Chondrocyte (in vitro differentiated cells): ENCODE measurements at regions not wholly inside any gene's neighbourhood (a gene's known extent, or its start where the extent isn't known, plus 50 kb on each side); places are given as distances from the start of the nearest gene placed in this dataset.

ENCODE experiments used
- DNase-seq: peaks from one replicate; pipeline ENCODE4 v3.0.0; 2021; ENCODE audit warnings: mixed read lengths, low spot score
- H3K27ac Mint-ChIP-seq: one replicate; pipeline ENCODE4 v1.8.0; 2021; ENCODE audit warnings: mild to moderate bottlenecking, moderate library complexity, mixed read lengths; ENCODE audit not compliant: unreplicated experiment
- H3K27me3 Mint-ChIP-seq: 2 replicates; pipeline ENCODE4 v1.8.0; 2021; ENCODE audit warnings: low read depth, mixed read lengths
- H3K36me3 Mint-ChIP-seq: 2 replicates; pipeline ENCODE4 v1.8.0; 2021; ENCODE audit warnings: low read depth, mixed read lengths
- H3K4me1 Mint-ChIP-seq: 2 replicates; pipeline ENCODE4 v1.8.0; 2021; ENCODE audit warnings: low read depth, mild to moderate bottlenecking, mixed read lengths
- H3K4me3 Mint-ChIP-seq: one replicate; pipeline ENCODE4 v1.8.0; 2021; ENCODE audit warnings: mild to moderate bottlenecking, moderate library complexity, mixed read lengths; ENCODE audit not compliant: unreplicated experiment
- H3K9me3 Mint-ChIP-seq: 2 replicates; pipeline ENCODE4 v1.8.0; 2021; ENCODE audit warnings: low read depth, mixed read lengths
- TF ChIP-seq, protein P1 (sequence below): fragments of 200-600 bp; sonication (generic); IDR thresholded peaks from 2 replicates; pipeline ENCODE4 v1.5.0; 2021; ENCODE audit warnings: antibody characterized with exemption, mild to moderate bottlenecking, moderate library complexity

GRCh38 chr9:86827893-86828292 is 119.4 kb downstream of the GAS1 start:
- no peaks in the 10 kb centered on the region for H3K27me3 Mint-ChIP-seq
- no peak overlapping the region for H3K27ac Mint-ChIP-seq
- H3K4me3 Mint-ChIP-seq = no peak overlapping the region
- no peaks in the 10 kb centered on the region for H3K36me3 Mint-ChIP-seq
- DNase-seq = no peak
- peaks cover 4% of the 10 kb centered on the region for H3K9me3 Mint-ChIP-seq
- peaks cover 14% of the 10 kb centered on the region for H3K4me1 Mint-ChIP-seq
- TF ChIP-seq, protein P1, sequence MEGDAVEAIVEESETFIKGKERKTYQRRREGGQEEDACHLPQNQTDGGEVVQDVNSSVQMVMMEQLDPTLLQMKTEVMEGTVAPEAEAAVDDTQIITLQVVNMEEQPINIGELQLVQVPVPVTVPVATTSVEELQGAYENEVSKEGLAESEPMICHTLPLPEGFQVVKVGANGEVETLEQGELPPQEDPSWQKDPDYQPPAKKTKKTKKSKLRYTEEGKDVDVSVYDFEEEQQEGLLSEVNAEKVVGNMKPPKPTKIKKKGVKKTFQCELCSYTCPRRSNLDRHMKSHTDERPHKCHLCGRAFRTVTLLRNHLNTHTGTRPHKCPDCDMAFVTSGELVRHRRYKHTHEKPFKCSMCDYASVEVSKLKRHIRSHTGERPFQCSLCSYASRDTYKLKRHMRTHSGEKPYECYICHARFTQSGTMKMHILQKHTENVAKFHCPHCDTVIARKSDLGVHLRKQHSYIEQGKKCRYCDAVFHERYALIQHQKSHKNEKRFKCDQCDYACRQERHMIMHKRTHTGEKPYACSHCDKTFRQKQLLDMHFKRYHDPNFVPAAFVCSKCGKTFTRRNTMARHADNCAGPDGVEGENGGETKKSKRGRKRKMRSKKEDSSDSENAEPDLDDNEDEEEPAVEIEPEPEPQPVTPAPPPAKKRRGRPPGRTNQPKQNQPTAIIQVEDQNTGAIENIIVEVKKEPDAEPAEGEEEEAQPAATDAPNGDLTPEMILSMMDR = no peak

- TF ChIP-seq, protein P1 = no peak
- H3K27ac Mint-ChIP-seq = no peak overlapping the region
Observed at GRCh38 chr9:86825299-86825698, 122.0 kb downstream of the GAS1 start.

DNA sequence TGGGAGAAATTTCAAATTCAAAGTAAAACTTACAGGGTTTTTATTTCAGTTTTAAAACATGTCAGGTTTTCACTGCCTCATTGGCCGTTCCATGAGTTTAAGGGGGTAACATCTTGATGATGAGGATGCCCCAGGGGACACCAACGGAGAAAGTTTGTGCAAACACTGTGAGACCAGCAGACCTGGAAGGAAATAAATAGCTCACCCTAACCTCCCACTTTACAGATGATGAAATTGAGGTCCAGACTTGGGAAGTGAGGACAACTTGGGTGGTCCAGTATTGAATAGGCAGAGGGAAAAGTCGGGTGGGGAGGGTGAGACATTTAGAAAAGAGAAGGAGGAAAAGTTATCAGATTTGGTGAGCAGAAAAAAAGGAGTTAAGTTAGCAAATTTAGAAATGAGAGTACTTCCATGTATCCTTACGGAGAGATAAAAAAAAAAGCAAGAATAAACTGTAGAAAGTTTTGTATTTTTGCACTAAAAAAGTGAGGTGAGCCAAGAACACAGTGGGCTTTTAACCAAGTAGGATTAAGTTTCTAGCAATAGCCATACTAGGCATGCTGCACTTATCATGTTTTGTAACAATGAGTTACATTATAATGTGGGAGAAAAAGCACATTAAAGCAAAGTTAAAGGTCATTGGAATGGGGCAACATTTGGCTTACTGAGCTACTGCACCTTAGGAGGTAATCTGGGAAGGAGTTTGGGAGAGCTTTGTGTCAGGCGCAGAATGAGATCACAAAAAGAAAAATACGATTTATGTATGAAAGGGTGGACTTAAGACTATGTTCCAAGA is 125.1 kb downstream of the GAS1 start:
- Mint-ChIP-seq H3K9me3 (peaks cover 4% of the 10 kb centered on the region), H3K27me3 (no peaks in the 10 kb centered on the region), H3K27ac (peak overlapping the region; percentile 85), H3K36me3 (no peaks in the 10 kb centered on the region), H3K4me1 (peaks cover 25% of the 10 kb centered on the region), H3K4me3 (no peak overlapping the region)
- TF ChIP-seq, protein P1 = no peak
- no peak for DNase-seq

More at GRCh38 chr9:86825299-86825698, 122.0 kb downstream of the GAS1 start:
- Mint-ChIP-seq H3K36me3 (no peaks in the 10 kb centered on the region), H3K9me3 (peaks cover 4% of the 10 kb centered on the region), H3K27me3 (no peaks in the 10 kb centered on the region), H3K4me1 (peaks cover 35% of the 10 kb centered on the region), H3K4me3 (no peak overlapping the region)
- no peak for DNase-seq

DNA sequence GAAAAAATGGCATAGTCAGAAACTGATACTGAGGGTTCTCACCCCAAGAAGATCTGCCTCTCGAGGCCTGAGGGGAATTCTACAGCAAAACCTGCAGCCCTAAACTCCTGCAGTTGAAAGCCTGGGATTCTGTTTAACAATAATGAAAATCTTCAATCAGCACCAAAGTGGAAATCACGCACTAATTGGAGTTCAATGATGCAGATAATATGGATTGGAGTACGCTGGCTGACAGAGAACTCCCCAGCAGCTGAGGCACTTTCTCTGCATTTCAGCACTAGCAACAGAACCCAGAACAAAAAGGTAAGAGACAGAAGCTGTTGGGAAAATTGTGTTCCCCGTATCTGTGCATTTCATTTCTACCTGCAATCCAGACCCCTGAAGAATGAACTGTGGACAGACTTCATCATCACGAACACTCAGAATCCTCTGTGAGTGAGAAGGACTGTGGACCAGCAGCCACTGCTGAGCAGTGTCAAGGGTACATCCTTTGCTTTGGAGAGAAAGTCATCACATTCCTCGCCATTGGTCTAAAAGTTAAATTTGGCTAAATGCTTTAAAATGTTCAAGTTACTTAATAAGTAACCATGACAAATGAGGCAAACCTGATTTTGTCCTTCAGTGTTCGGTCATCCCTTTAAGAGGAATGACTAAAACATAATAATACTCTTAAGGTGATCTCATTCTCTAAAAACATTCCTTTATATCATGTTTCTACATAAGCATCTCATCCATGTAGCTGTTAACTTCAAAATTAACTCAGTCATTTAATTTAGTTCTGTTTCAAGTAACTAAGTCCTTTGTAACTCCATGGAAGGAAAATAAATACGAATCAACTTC is 126.1 kb downstream of the GAS1 start:
- no peaks in the 10 kb centered on the region for H3K27me3 Mint-ChIP-seq
- peaks cover 4% of the 10 kb centered on the region for H3K9me3 Mint-ChIP-seq
- no peak overlapping the region for H3K4me3 Mint-ChIP-seq
- TF ChIP-seq, protein P1 = no peak
- no peak for DNase-seq
- peak overlapping the region; percentile 85 for H3K27ac Mint-ChIP-seq
- H3K4me1 Mint-ChIP-seq = peaks cover 25% of the 10 kb centered on the region
- H3K36me3 Mint-ChIP-seq = no peaks in the 10 kb centered on the region

GRCh38 chr9:86819552-86819951 is 127.8 kb downstream of the GAS1 start:
- DNase-seq = no peak
- TF ChIP-seq, protein P1 = no peak
- Mint-ChIP-seq H3K36me3 (no peaks in the 10 kb centered on the region), H3K27me3 (no peaks in the 10 kb centered on the region), H3K4me3 (no peak overlapping the region), H3K9me3 (no peaks in the 10 kb centered on the region), H3K4me1 (peaks cover 25% of the 10 kb centered on the region), H3K27ac (no peak overlapping the region)
